HepG2 (cell line): ENCODE measurements at regions not wholly inside any gene's neighbourhood (a gene's known extent, or its start where the extent isn't known, plus 50 kb on each side); places are given as distances from the start of the nearest gene placed in this dataset.

Experiments
- CHD4 ChIP-seq: fragments of 200-600 bp; sonication (generic); IDR thresholded peaks from 2 replicates; pipeline ENCODE4 v1.7.0; 2017; ENCODE audit warnings: mild to moderate bottlenecking, low read length, borderline replicate concordance
- CTCF ChIP-seq: sonication (generic); formaldehyde crosslinking; IDR thresholded peaks from 2 replicates; pipeline ENCODE4 v1.5.0; 2020; ENCODE audit warnings: mild to moderate bottlenecking, missing genetic modification reagents, moderate library complexity
- ELK4 ChIP-seq: sonication (generic); formaldehyde crosslinking; IDR thresholded peaks from 2 replicates; pipeline ENCODE4 v1.9.0; 2021; ENCODE audit warnings: missing genetic modification reagents, borderline replicate concordance
- HIVEP1 ChIP-seq: sonication (generic); formaldehyde crosslinking; IDR thresholded peaks from 2 replicates; pipeline ENCODE4 v1.4.0; 2020; ENCODE audit warnings: mild to moderate bottlenecking, missing genetic modification reagents
- PRMT3 ChIP-seq: sonication (generic); formaldehyde crosslinking; IDR thresholded peaks from 2 replicates; pipeline ENCODE4 v1.8.1; 2022; ENCODE audit warnings: low read depth, mild to moderate bottlenecking, moderate library complexity, missing genetic modification reagents, borderline replicate concordance
- SETDB1 ChIP-seq: sonication (generic); formaldehyde crosslinking; IDR thresholded peaks from 2 replicates; pipeline ENCODE4 v1.5.1; 2020; ENCODE audit warnings: missing genetic modification reagents, mild to moderate bottlenecking, borderline replicate concordance
- SMAD1 ChIP-seq: sonication (generic); formaldehyde crosslinking; IDR thresholded peaks from 2 replicates; pipeline ENCODE4 v1.4.0; 2020; ENCODE audit warnings: missing genetic modification reagents, low read depth, mild to moderate bottlenecking, borderline replicate concordance
- USF2 ChIP-seq, 2 experiments: sonication (generic) in 1 of 2; formaldehyde crosslinking in 1 of 2; IDR thresholded peaks; 2 replicates each; pipeline versions ENCODE4 v1.5.1 to v1.6.1; 2011 to 2020; ENCODE audit warnings: borderline replicate concordance in 1 of 2, low read depth in 1 of 2, low read length in 1 of 2, mild to moderate bottlenecking in 1 of 2, missing genetic modification reagents in 1 of 2, moderate library complexity in 1 of 2
- ZSCAN31 ChIP-seq: sonication (generic); formaldehyde crosslinking; IDR thresholded peaks from 2 replicates; pipeline ENCODE4 v1.5.0; 2020; ENCODE audit warnings: low read depth, mild to moderate bottlenecking, missing genetic modification reagents

- TF ChIP-seq CTCF (CRISPR knock-in tag): no peak
- no peak for TF ChIP-seq CHD4
- TF ChIP-seq SETDB1: no peak
- no peak for TF ChIP-seq HIVEP1
- TF ChIP-seq SMAD1 (CRISPR knock-in tag): no peak
- TF ChIP-seq PRMT3 (CRISPR knock-in tag): no peak
- no peak for TF ChIP-seq USF2 (IDR thresholded peaks at IDR 0.05; ENCODE audit: low read depth, low read length)
- no peak for TF ChIP-seq USF2 (CRISPR knock-in tag; IDR thresholded peaks at IDR 0.05; ENCODE audit: borderline replicate concordance)
- TF ChIP-seq ELK4 (CRISPR knock-in tag): no peak
- TF ChIP-seq ZSCAN31 (CRISPR knock-in tag): no peak
These were observed 428.9 kb downstream of the SIPA1L2 start for GRCh38 chr1:232201024-232201423.
